ENCODE measurements at regions not wholly inside any gene's neighbourhood (a gene's known extent, or its start where the extent isn't known, plus 50 kb on each side); places are given as distances from the start of the nearest gene placed in this dataset.

DNA sequence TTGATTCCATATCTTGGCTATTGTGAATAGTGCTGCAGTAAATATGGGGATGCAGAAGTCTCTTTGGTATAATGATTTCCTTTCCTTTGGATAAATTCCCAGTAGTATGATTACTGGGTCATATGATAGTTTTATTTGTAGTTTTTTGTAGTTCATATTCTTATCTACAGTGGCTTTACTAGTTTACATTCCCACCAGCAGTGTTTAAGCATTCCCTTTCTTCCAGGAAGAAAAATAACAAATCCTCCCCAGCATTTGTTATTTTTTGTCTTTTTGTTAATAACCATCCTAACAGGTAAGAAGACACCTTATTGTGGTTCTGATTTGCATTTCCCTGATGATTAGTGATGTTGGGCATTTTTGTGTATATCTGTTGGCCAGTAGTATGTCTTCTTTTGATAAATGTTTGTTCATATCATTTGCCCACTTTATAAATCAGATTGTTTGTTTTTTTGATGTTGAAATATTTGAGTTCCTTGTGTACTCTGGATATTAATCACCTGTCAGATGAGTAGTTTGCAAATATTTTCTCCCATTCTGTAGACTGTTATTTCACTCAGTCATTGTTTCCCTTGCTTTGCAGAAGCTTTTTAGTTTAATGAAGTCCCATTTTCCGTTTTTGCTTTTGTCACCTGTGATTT, 163.3 kb upstream of the THRB start:
- no peaks in the 10 kb centered on the region for H3K9me1 ChIP-seq (ENCODE audit: control insufficient read depth, extremely low read depth, insufficient read depth, low read length)
- H3K4me1 ChIP-seq (ENCODE audit: control insufficient read depth, extremely low read depth, insufficient read depth, low read length) = no peaks in the 10 kb centered on the region
- no peak overlapping the region for H3K9ac ChIP-seq (ENCODE audit: control insufficient read depth, extremely low read depth, insufficient read depth, low read length)
- H3K36me3 ChIP-seq (ENCODE audit: control insufficient read depth in 2 of 2, extremely low read depth in 1 of 2, insufficient read depth in 2 of 2, low read length in 2 of 2) = no peaks in the 10 kb centered on the region
- H3K79me2 ChIP-seq (ENCODE audit: control insufficient read depth, insufficient read depth, low read length) = no peaks in the 10 kb centered on the region
- no peaks in the 10 kb centered on the region for H3K27me3 ChIP-seq (ENCODE audit: control insufficient read depth, extremely low read depth, insufficient read depth, low read length)
- no peak overlapping the region for H3K27ac ChIP-seq (ENCODE audit: control insufficient read depth, insufficient read depth, low read length)
- no peak overlapping the region for H2AFZ ChIP-seq (ENCODE audit: control insufficient read depth, low read length)
- dilution Hi-C loops (cut with MboI; ENCODE audit: extremely low pct_ligation_motif_present, low sequenced_read_pairs) = no loop called here
- H3K9me3 ChIP-seq (ENCODE audit: control insufficient read depth, low read depth, low read length) = no peaks in the 10 kb centered on the region
- DNase-seq (ENCODE audit: low read depth, low spot score) = no peak
- H3K4me3 ChIP-seq (ENCODE audit: control insufficient read depth in 2 of 3, extremely low read depth in 1 of 3, insufficient read depth in 2 of 3, low read depth in 1 of 3, low read length in 3 of 3) = no peak overlapping the region
- no peaks in the 10 kb centered on the region for H4K20me1 ChIP-seq (ENCODE audit: control insufficient read depth, extremely low read depth, insufficient read depth, low read length)
- no peak overlapping the region for H3K4me2 ChIP-seq (ENCODE audit: control insufficient read depth, extremely low read depth, insufficient read depth, low read depth, low read length)
- TF ChIP-seq EZH2 (IDR thresholded peaks at IDR 0.05; ENCODE audit: low read length) (no peak), CTCF (optimal IDR thresholded peaks at IDR 0.05 in 1 of 3, IDR thresholded peaks at IDR 0.05 in 1 of 3, conservative IDR thresholded peaks at IDR 0.05 in 1 of 3; ENCODE audit: extremely low read depth in 1 of 3, insufficient read depth in 2 of 3, low read length in 3 of 3) (no peak)
- no peak for FAIRE-seq

- Histone ChIP-seq H3K9me3 (ENCODE audit: control insufficient read depth, low read depth, low read length) (no peaks in the 10 kb centered on the region), H3K4me3 (ENCODE audit: control insufficient read depth in 2 of 3, extremely low read depth in 1 of 3, insufficient read depth in 2 of 3, low read depth in 1 of 3, low read length in 3 of 3) (no peak overlapping the region), H3K9me1 (ENCODE audit: control insufficient read depth, extremely low read depth, insufficient read depth, low read length) (no peaks in the 10 kb centered on the region), H3K27ac (ENCODE audit: control insufficient read depth, insufficient read depth, low read length) (no peak overlapping the region), H3K4me1 (ENCODE audit: control insufficient read depth, extremely low read depth, insufficient read depth, low read length) (no peaks in the 10 kb centered on the region), H3K79me2 (ENCODE audit: control insufficient read depth, insufficient read depth, low read length) (no peaks in the 10 kb centered on the region), H2AFZ (ENCODE audit: control insufficient read depth, low read length) (no peak overlapping the region), H3K36me3 (ENCODE audit: control insufficient read depth in 2 of 2, extremely low read depth in 1 of 2, insufficient read depth in 2 of 2, low read length in 2 of 2) (no peaks in the 10 kb centered on the region), H4K20me1 (ENCODE audit: control insufficient read depth, extremely low read depth, insufficient read depth, low read length) (no peaks in the 10 kb centered on the region), H3K4me2 (ENCODE audit: control insufficient read depth, extremely low read depth, insufficient read depth, low read depth, low read length) (no peak overlapping the region), H3K27me3 (ENCODE audit: control insufficient read depth, extremely low read depth, insufficient read depth, low read length) (no peaks in the 10 kb centered on the region), H3K9ac (ENCODE audit: control insufficient read depth, extremely low read depth, insufficient read depth, low read length) (no peak overlapping the region)
- no peak for TF ChIP-seq CTCF (optimal IDR thresholded peaks at IDR 0.05 in 1 of 3, IDR thresholded peaks at IDR 0.05 in 1 of 3, conservative IDR thresholded peaks at IDR 0.05 in 1 of 3; ENCODE audit: extremely low read depth in 1 of 3, insufficient read depth in 2 of 3, low read length in 3 of 3)
- TF ChIP-seq EZH2 (IDR thresholded peaks at IDR 0.05; ENCODE audit: low read length) = no peak
- FAIRE-seq = no peak
- dilution Hi-C loops (cut with MboI; ENCODE audit: extremely low pct_ligation_motif_present, low sequenced_read_pairs) = no loop called here
- DNase-seq (ENCODE audit: low read depth, low spot score) = no peak
These were observed 166.5 kb upstream of the THRB start for GRCh38 chr3:24661175-24661584.
